Upper lobe of right lung (tissue), 1 donor: ENCODE measurements at regions not wholly inside any gene's neighbourhood (a gene's known extent, or its start where the extent isn't known, plus 50 kb on each side); places are given as distances from the start of the nearest gene placed in this dataset.
"Not testable (repeated sequence)": the region's sequence is repeated elsewhere in the genome, so short reads cannot be mapped to it uniquely, and the experiment has no call there.

Experiments used
- ATAC-seq: fragments of 200-7000 bp; cut with Tn5 transposase; one replicate; pipeline ENCODE4 v1.9.1; 2020; ENCODE audit warnings: mild to moderate bottlenecking, moderate library complexity
- DNase-seq: peaks from one replicate; pipeline ENCODE4 v3.0.0-alpha.2; 2020
- H3K27ac ChIP-seq: fragments of 200-600 bp; one replicate; pipeline ENCODE4 v1.8.0; 2022
- H3K27me3 ChIP-seq: fragments of 200-600 bp; one replicate; pipeline ENCODE4 v1.8.0; 2022; ENCODE audit warnings: mild to moderate bottlenecking
- H3K36me3 ChIP-seq: fragments of 200-600 bp; one replicate; pipeline ENCODE4 v1.8.0; 2022
- H3K4me1 ChIP-seq: fragments of 200-600 bp; one replicate; pipeline ENCODE4 v1.8.0; 2022
- H3K4me3 ChIP-seq: fragments of 200-600 bp; one replicate; pipeline ENCODE4 v1.8.0; 2022; ENCODE audit warnings: mild to moderate bottlenecking
- H3K9me3 ChIP-seq: fragments of 200-600 bp; one replicate; pipeline ENCODE4 v1.8.0; 2022
- CTCF ChIP-seq: fragments of 200-600 bp; IDR thresholded peaks from one replicate; pipeline ENCODE4 v1.8.0; 2022; ENCODE audit warnings: antibody characterized with exemption
- intact Hi-C: fragments of 100-400 bp; cut with DNase I; formaldehyde crosslinking; loops from one replicate; pipeline ENCODE4 v1.11.0; 2022
- donor health status: DM: no; HTN: yes; CAD: no; lungs with severe emphysema.

GRCh38 chr5:135169753-135170152 is 135.7 kb upstream of the PITX1 start:
- no peak for TF ChIP-seq CTCF
- no peak overlapping the region for H3K27ac ChIP-seq
- DNase-seq (no peak), ATAC-seq (no peak)
- H3K27me3 ChIP-seq = peaks cover 4% of the 10 kb centered on the region
- no peak overlapping the region for H3K4me3 ChIP-seq
- H3K36me3 ChIP-seq = no peaks in the 10 kb centered on the region
- H3K4me1 ChIP-seq = no peaks in the 10 kb centered on the region
- intact Hi-C loops = no loop called here
- H3K9me3 ChIP-seq = no peaks in the 10 kb centered on the region

GRCh38 chr5:135167634-135168033 is 133.6 kb upstream of the PITX1 start:
- Histone ChIP-seq H3K27me3 (peaks cover 4% of the 10 kb centered on the region), H3K27ac (no peak overlapping the region), H3K4me1 (no peaks in the 10 kb centered on the region), H3K4me3 (no peak overlapping the region), H3K9me3 (no peaks in the 10 kb centered on the region), H3K36me3 (no peaks in the 10 kb centered on the region)
- intact Hi-C loops = no loop called here
- no peak for ATAC-seq
- DNase-seq = no peak
- TF ChIP-seq CTCF = no peak

- ATAC-seq, H3K27ac ChIP-seq, H3K9me3 ChIP-seq, H3K4me3 ChIP-seq, H3K36me3 ChIP-seq, H3K27me3 ChIP-seq, H3K4me1 ChIP-seq, intact Hi-C loops, DNase-seq: not testable (repeated sequence)
These were observed 131.0 kb upstream of the PITX1 start for GRCh38 chr5:135164873-135165614.

- intact Hi-C loops = no loop called here
- no peak for ATAC-seq
- TF ChIP-seq CTCF = no peak
- no peak overlapping the region for H3K4me3 ChIP-seq
- no peaks in the 10 kb centered on the region for H3K36me3 ChIP-seq
- no peak overlapping the region for H3K27ac ChIP-seq
- no peak for DNase-seq
- no peaks in the 10 kb centered on the region for H3K4me1 ChIP-seq
- peaks cover 4% of the 10 kb centered on the region for H3K27me3 ChIP-seq
- no peaks in the 10 kb centered on the region for H3K9me3 ChIP-seq
These were observed 129.9 kb upstream of the PITX1 start for GRCh38 chr5:135163964-135164363.

- Histone ChIP-seq H3K4me1 (no peaks in the 10 kb centered on the region), H3K36me3 (no peaks in the 10 kb centered on the region), H3K27me3 (peaks cover 4% of the 10 kb centered on the region), H3K9me3 (no peaks in the 10 kb centered on the region), H3K27ac (no peak overlapping the region), H3K4me3 (no peak overlapping the region)
- TF ChIP-seq CTCF = no peak
- intact Hi-C loops = no loop called here
- no peak for DNase-seq
- ATAC-seq = no peak
These were observed 129.4 kb upstream of the PITX1 start for GRCh38 chr5:135163391-135163790.

- H3K4me1 ChIP-seq = no peaks in the 10 kb centered on the region
- DNase-seq = no peak
- H3K4me3 ChIP-seq = no peak overlapping the region
- intact Hi-C loops = no loop called here
- H3K36me3 ChIP-seq = no peaks in the 10 kb centered on the region
- TF ChIP-seq CTCF = no peak
- no peaks in the 10 kb centered on the region for H3K9me3 ChIP-seq
- H3K27ac ChIP-seq = no peak overlapping the region
- ATAC-seq = peak; percentile 27
- peaks cover 4% of the 10 kb centered on the region for H3K27me3 ChIP-seq
These were observed 128.7 kb upstream of the PITX1 start for GRCh38 chr5:135162661-135163265.
